ENCODE measurements at regions not wholly inside any gene's neighbourhood (a gene's known extent, or its start where the extent isn't known, plus 50 kb on each side); places are given as distances from the start of the nearest gene placed in this dataset.
"Not testable (repeated sequence)": the region's sequence is repeated elsewhere in the genome, so short reads cannot be mapped to it uniquely, and the experiment has no call there.

DNA sequence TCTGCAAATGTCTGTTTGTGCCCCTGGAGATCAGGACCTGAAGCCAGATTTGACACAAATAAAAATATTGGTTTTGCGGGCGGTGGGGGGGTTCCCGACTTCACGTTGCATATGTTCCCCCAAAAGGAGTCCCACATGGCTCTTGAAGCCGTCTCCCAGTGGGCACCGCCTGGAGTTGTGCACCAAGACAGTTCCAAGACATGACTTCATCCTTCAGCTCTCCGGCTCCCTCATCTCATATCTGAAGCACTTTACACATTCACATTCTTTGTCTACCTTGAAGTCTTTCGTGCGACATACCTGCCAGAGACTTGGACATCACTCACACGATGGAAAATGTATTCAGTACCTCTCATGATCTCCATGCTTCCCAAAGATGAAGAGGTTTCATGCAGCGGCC is 362.8 kb upstream of the FOXK1 start:
- FAIRE-seq: no peak

DNA sequence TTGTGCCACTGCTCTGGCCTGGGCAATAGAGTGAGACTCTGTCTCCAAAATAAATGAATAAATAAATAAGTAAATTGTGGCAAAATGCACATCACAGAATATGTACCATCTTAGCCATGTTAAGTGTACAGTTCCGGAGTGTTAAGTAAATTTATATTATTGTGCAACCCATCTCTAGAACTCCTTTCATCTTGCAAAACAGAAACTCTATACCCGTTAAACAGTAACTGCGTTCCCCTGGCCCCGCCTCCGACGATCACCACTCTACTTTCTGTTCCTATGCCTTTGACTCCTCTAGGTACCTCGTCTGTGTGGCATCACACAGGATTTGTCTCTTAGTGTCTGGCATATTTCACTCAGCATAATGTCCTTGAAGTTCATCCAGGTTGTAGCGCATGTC is 356.4 kb upstream of the FOXK1 start:
- no peak for FAIRE-seq

DNA sequence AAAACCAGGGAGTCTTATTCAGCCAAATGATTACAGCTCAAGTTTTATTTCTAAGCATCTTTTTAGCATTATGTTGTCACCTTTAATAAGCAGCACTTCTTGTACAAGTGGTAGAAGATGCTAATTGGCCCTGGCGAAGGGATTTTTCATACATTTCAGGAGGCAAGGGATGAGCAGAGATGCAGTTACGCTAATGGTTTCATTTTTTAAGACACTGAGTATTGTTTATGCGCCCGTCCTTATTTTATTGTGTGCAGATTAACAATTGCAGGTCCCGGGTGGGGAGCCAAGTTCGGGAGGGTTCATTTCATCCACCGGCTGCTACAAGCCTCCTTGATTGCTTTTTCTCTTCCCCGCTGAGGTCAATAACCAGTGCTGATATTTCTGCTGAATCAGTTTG is 350.4 kb upstream of the FOXK1 start:
- FAIRE-seq: no peak

DNA sequence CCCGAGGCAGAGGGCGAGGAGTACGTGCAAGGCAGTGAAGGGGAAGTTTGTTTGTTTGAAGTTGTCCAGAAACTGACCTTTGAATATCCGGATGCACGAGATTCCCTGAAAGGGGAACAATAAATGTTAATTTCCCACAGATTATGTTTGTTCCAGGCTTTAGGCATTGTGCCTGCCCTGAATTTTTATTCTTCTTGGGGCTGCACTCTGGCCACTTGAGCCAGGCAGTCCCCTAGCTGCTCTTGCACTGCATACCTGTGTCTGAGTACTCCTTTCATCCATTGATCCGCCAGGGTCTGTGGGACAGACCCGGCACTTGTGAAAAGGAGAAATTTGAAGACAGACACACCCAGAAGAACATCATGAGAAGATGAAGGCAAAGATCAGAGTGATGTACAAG is 343.5 kb upstream of the FOXK1 start:
- no peak for FAIRE-seq

DNA sequence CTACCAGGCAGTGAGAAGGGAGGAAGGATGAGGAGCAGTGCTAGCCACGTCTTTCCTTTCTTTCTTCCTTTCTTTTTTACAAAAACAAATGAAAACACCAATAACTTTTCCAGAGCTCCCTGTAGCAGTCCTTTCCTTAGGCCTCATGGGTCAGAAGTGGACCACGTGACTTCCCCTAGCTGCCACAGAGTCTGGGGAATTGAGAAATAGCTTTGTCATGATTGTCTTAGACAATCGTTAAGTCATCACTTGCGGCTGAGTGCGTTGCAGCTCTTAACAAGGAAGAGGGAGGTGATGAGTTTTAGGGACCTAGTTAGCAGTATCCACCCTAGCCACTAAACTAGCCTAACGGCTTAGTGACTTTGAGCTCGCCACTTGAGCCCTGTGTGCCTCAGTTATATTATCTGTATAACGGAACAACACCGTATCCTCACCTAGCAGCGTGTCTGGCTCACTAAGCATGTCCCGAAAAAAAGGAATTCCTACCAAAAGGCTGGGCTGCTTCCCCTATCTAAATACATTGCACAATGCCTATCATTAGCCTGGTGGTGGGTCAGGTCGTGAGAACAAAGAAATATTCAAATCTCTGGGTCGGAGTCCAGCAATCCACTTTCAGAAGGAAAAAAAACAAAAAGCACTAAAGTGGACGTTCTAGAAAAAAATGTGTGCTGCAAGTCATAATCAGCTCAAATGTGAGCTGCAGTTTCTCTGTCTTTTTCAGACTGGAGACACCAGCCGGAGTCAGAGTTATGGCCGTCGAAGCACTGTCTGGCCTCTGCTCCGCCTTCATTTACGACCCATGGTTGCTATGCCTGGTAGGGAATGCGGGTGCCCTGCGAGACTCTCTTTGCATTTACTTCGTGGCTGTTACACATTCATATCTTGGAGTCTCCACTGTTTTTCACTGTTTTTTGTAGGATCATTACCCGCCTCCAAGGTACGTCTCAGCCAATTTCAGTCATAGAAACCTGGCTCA is 338.5 kb upstream of the FOXK1 start:
- no peak for FAIRE-seq

DNA sequence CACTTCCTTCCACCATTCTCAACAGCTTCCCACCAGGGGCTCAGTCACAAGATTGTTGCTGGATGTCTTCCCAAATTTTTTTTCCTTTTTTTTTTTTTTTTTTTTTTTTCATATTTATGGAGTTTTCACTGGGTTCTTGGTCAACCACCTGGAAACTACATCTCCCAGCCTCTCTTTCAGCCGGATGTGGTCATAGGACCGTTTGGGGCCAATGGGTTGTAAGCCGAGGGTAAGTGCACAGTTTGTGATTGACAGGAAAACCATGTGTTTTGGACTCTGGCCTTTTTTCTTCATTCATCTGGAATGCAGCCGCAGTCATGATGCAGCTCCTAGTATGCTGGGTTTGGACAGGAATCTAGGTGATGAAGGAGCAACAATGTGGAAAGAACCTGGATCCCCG is 337.1 kb upstream of the FOXK1 start:
- no peak for FAIRE-seq

DNA sequence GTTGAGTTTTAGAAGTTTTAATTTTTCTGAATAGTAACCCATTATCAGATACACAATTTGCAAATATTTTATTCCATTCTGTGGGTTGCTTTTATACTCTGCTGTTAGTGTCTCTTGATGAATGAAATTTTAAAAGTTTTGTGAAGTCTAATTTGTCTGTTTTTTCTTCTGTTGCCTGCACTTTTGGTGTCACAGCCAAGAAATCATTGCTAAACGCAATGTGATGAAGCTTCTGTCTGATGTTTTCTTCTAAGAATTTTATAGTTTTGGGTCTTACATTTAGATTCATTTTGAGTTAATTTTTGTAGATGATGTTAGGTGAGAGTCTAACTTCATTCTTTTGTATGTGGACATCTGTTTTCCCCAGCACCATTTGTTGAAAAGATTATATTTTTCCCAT is 330.0 kb upstream of the FOXK1 start:
- FAIRE-seq: no peak

DNA sequence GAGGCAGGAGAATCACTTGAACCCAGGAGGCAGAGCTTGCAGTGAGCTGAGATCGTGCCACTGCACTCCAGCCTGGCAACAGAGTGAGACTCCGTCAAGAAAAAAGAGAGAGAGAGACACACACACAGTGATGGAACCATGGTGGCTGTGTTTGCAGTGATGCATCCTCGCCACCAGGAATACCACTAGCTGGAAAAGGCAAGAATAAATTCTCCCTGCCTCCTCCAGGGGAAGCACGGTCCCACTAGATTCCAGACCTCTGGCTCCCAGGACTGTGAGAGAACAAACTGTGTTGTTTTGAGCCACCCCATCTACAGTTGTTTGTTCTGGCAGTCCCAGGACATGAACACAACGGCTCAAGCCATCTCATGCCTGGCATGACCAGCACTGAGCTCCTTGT is 320.3 kb upstream of the FOXK1 start:
- no peak for FAIRE-seq

DNA sequence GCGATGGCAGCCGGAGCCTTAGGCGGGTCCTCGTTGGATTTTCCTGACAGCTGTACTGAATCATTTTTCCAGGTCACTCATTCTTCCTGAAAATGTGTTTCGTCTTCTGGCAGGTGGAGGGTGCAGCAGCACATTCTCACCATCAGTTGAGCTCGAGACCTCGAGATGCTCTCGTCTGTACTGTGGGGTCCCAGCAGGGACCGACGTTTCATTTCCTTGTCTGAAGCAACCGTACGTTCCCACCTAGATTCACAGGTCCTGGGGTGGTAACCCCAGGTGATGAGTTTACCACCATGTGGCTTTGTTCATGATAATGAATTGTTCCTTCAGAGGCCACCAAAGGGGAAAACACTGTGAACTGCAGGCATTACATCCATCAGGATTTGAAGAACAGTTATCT is 298.5 kb upstream of the FOXK1 start:
- no peak for FAIRE-seq

DNA sequence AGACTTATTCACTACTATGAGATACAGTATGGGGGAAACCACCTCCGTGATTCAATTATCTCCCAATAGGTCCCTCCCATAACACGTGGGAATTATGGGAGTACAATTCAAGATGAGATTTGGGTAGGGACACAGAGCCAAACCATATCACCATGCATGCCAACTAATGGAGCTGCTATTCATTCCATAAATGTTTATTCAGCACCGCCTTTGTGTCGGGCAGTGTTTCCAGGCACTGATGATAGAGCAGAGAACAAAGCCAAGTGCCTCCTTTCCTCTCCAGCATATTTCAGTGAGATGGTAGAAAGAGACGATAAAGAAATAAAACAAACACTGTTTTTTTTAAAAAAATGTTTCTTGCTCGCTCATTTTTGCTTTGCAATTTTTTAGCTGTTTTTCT is 295.9 kb upstream of the FOXK1 start:
- no peak for FAIRE-seq

DNA sequence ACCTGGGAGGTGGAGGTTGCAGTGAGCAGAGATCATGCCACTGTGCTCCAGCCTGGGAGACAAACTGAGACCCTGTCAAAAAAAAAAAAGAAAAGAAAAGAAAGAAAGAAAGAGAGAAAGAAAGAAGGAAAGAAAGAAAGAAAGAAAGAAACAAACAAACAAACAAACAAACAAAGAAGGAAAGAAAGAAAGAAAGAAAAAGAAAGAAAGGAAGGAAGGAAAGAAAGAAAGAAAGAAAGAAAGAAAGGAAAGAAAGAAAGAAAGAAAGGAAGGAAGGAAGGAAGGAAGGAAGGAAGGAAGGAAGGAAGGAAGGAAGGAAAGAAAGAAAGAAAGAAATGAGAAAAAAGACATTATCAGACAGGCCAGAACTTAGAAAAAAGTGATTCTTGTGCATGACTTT is 291.0 kb upstream of the FOXK1 start:
- not testable (repeated sequence) for FAIRE-seq

DNA sequence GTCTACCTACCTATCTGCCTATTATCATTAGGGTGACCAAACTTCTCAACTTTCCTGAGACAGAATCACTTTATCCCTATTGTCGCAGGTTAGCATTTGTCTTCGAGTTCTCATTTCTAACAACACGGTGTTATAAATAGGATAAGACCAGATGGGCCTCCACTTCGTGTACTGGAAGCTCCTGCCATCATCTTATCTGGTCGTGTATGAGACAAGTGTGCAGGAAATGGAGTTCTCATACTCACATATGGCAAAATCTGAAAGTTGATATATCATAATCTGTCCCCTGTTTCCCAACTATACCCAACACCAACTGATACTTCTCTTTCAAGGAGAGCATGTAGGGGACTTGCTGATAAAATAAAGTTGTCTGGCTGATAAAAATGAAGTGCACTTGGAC is 287.4 kb upstream of the FOXK1 start:
- no peak for FAIRE-seq

DNA sequence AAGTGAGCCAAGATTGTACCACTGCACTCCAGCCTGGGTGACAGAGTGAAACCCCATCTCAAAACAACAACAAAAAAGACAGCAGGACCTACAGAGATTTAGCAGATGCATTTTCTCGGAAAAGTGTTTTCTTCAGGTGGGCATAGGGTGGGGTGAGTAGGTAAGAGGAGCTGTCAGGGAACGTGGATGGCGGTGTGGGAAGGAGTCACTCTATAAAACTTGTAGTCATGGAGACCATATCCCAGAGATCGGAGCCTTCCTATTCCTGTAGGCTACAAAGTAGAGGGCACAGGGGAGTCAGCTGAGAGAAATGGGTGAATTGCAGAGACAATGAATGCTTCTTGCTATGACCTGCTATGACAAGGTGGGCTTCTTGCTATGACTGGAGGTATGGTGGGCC is 283.0 kb upstream of the FOXK1 start:
- no peak for FAIRE-seq

DNA sequence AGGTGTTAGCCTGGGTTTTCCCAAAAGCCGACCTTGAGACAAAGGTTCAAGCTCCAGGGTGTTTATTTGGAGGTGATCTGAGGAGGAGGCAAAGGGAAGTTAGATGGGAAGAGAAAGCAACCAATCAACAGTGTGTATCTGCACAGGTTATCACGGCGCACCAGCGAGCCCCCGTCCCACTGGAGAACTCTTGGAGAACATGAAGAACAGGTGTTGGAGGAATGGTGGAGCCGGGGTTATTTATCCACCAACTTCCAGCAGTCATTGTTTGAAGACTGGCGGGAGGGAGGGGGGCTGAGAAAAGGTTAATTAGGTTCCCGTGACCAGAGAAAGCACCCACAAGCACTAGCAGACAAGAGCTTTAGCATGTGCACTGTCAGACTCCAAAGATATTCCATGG is 282.5 kb upstream of the FOXK1 start:
- no peak for FAIRE-seq

DNA sequence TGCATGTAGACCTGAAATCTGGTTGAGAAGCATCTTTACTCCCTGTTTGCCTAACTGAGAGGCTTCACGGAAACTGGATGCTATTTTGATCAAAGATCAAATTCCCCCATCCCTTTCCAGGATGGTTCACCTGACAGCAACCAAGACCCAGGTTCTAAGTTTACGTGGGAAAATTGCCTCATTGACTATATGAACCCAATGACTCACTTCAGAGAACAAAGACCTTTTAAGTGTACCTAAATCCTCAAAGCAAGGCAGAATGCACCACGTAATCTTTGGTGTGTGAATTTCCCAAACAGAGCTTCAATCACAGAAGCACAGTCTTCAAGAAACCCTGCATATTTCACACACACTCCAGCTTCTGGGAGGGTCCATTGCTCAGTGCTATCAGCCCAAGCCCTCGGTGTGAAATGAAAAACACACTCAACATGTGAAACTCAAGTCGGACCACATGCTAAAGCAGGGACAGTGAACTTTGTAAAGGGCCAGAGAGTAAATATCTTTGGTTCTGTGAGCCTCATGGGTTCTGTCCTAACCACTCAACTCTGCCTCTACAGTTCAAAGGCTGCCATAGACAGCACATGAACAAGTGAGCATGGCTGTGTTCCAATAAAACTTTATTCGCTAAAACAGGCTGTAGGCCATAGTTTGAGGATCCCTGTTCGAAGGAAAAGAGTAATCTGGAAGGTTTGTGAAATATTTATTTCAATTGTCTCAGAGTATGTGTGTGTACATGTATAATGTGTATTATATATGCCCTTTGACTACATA is 275.6 kb upstream of the FOXK1 start:
- no peak for FAIRE-seq

DNA sequence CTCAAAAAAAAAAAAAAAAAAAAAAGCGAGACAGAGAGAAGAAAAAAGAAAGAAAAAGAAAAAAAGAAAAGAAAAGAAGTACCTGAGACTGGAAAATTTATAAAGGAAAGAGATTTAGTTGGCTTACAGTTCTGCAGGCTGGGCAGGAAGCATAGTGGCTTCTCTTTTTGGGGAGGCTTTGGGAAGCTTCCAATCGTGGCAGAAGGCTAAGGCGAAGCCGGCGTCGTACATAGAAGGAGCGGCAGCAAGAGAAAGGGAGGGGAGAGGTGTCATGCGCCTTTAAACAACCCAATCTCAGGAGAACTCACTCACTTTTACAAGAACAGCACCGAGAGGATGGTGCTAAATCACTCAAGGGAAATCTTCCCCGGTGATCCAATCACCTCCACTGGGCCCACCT is 272.1 kb upstream of the FOXK1 start:
- FAIRE-seq: no peak

DNA sequence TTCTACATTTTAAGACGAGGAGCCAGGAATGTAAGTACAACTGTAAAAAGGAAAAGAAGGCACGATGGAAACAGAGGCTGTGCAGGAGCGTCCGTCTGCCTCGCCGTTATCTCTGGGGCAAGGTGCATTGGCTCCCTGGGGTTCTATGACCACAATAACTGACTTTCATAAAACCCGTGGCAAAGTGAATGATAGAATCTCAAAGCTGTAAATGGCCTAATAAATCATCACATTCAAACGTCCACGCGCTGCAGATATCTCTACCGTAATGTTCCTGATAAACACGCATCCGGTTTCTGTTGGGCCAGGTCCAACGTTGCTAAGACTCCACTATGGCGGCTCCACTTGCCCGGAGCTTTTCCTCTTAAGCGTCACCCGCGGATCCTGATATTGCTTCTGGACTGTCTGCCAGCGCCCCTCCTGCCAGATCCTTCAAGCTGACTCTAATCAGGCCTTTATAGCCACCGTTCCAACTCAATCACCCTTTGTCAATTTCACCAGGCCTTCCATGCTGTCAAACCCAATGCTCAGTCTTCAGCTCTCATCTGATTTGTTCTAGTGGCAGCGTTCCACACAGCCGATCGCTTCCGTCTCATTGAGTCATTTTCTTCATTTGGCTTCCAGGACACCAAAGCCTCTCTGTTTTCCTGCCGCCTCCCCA is 265.6 kb upstream of the FOXK1 start:
- FAIRE-seq: no peak

DNA sequence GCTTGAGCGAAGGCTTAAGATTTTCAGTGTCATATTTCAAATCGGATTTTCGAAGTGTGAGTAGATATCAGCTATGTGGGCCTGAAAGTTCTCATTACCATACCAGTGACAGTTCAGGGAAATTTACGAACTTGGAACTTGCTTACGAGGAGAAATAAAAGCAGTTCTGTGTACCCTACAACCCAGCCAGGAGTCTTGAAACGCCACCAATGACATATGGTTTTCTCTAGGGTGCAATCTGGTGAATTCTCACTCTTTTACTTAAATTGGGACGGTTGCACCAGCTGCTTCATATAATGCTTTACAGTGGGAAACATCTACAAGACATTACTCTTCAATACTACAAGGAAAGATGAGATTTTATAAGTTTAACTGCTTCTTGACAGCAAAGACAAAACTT is 253.6 kb upstream of the FOXK1 start:
- FAIRE-seq: no peak

DNA sequence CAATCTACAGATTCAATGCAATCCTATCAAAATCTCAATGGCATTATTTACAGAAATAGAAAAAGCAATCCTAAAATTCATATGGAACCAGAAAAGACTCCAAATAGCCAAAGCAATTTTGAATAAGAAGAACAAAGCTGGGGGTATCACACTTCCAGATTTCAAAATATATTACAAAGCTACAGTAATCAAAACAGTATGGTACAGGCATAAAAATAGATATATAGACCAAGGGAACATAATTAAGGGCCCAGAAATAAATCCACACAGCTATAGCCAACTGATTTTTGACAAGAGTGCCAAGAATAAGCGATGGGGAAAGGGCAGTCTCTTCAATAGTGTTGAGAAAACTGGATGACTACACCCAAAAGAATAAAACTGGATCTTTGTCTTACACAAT is 251.9 kb upstream of the FOXK1 start:
- no peak for FAIRE-seq

DNA sequence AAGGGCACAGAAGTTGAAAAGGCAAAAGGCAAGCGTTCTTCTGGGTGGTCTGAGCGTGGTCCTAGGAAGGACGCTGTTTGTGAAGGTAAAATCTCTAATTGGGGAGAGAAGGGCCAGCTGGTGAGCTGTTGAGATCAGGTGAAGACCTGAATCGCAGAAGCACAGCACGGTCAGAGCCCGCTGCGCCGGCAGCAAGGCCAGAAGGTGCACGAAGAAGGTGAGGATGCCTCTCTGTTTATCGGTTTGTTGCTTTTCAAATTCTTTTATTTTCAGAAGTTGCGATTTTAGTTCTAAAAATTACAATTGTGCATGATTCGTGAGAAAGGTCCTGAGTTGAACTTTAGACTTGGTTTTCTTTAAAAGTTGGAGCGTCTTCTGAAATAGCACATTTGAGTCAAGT is 247.8 kb upstream of the FOXK1 start:
- no peak for FAIRE-seq

DNA sequence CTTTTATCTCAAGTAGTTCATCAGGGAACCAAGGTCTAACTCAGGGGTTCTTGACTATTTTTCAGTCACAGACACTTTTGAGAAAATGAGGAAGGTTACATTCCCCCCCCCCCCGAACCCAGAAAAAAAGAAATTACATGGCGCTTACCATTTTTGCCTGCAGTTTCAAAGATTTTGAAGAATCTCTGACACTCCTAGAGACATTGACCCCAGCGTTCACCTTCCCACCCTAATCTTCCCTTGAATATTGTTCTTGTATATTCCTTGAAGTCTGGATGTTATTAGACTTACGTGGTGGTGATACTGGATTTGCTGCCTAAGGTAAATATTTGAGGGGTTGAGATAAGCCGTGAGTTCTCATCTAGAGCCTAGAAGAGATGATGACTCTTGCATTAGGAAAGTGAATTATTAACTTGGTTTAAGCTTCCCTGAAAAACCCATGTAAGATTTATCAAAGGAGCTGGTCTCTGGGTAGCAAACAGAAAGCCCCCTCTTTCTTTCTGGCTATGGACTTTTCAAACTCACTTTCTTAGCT is 245.7 kb upstream of the FOXK1 start:
- no peak for FAIRE-seq

DNA sequence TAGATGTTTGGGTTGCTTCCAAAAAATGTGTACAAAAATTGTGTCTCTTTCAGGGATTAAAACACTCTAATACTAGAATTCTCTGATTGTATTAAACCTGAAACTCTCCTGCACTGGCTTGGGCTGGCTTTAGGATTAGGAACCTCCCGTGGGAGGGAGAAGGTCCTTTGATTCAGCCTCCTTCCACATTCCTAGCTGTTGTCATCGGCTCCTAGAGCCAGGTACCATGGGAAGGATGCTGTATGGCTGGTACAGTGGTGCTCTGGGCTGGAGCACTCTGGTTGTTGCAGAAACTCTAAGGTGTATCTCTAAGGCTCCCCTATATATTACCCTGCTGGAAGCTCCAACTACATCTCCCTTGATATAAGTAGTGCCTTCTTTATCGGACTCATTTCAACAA is 245.2 kb upstream of the FOXK1 start:
- FAIRE-seq: no peak

DNA sequence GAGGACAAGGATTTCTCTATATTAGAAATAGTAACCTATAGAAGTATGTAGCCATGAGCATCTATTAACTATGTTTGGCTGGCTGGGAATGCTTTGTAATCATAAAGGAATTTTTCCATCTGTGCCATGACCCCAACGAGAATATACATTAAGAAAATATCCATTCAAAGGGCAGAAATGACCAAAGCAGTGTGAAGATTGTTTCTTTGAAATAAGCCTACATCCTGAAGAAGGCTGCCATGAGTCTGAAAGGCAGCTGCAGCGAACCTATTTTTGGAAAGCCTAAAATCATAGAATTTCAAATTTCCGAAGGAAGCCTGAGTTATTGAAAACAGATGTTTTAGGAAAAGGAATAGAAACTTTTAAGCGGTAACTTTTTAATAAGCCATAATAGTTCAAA is 244.2 kb upstream of the FOXK1 start:
- no peak for FAIRE-seq

All from endometrium (tissue), 2 donors.